Keratinocyte (primary cell): ENCODE measurements at regions not wholly inside any gene's neighbourhood (a gene's known extent, or its start where the extent isn't known, plus 50 kb on each side); places are given as distances from the start of the nearest gene placed in this dataset.
"Not testable (repeated sequence)": the region's sequence is repeated elsewhere in the genome, so short reads cannot be mapped to it uniquely, and the experiment has no call there.

Experiments used
- DNase-seq: peaks from one replicate; pipeline ENCODE4 v3.0.0-alpha.2; 2011; ENCODE audit warnings: low read depth, missing footprints, low spot score
- FAIRE-seq: peaks from 2 replicates; lab custom pipeline; 2011; peaks lifted over from hg19 to GRCh38; lab: Jason Lieb, UNC
- H2AFZ ChIP-seq: 2 replicates; pipeline ENCODE4 v1.6.0; 2012; ENCODE audit warnings: low read length, control low read depth, inconsistent platforms; ENCODE audit not compliant: control insufficient read depth
- H3K27ac ChIP-seq: 2 replicates; pipeline ENCODE4 v1.5.1; 2011; ENCODE audit warnings: low read length; ENCODE audit not compliant: control insufficient read depth, insufficient read depth
- H3K27me3 ChIP-seq: 3 replicates; pipeline ENCODE4 v1.6.0; 2011; ENCODE audit warnings: low read length; ENCODE audit not compliant: control insufficient read depth, insufficient read depth; ENCODE audit errors: extremely low read depth
- H3K36me3 ChIP-seq, 2 experiments: 2 replicates in 1 of 2; 3 replicates in 1 of 2; pipeline ENCODE4 v1.5.1; 2011; ENCODE audit warnings: low read length in 2 of 2, mild to moderate bottlenecking in 1 of 2; ENCODE audit not compliant: control insufficient read depth in 2 of 2, insufficient read depth in 2 of 2; ENCODE audit errors: extremely low read depth in 1 of 2
- H3K4me1 ChIP-seq: 3 replicates; pipeline ENCODE4 v1.5.1; 2011; ENCODE audit warnings: low read length; ENCODE audit not compliant: control insufficient read depth, insufficient read depth; ENCODE audit errors: extremely low read depth
- H3K4me2 ChIP-seq: 3 replicates; pipeline ENCODE4 v1.6.0; 2011; ENCODE audit warnings: low read depth, low read length; ENCODE audit not compliant: control insufficient read depth, insufficient read depth; ENCODE audit errors: extremely low read depth
- H3K4me3 ChIP-seq, 3 experiments: fragments of 200-600 bp in 1 of 3; sonication (generic) in 1 of 3; 2 replicates in 2 of 3; 3 replicates in 1 of 3; pipeline ENCODE4 v1.5.1; 2011 to 2016; ENCODE audit warnings: low read length in 3 of 3, mild to moderate bottlenecking in 3 of 3, control low read depth in 2 of 3, inconsistent platforms in 1 of 3, low read depth in 1 of 3, mixed read lengths in 1 of 3, mixed run types in 1 of 3, moderate library complexity in 1 of 3; ENCODE audit not compliant: control insufficient read depth in 2 of 3, insufficient read depth in 2 of 3; ENCODE audit errors: extremely low read depth in 1 of 3
- H3K79me2 ChIP-seq: 2 replicates; pipeline ENCODE4 v1.6.0; 2012; ENCODE audit warnings: low read length; ENCODE audit not compliant: control insufficient read depth, insufficient read depth
- H3K9ac ChIP-seq: 3 replicates; pipeline ENCODE4 v1.6.0; 2011; ENCODE audit warnings: low read length; ENCODE audit not compliant: control insufficient read depth, insufficient read depth; ENCODE audit errors: extremely low read depth
- H3K9me1 ChIP-seq: 3 replicates; pipeline ENCODE4 v1.6.0; 2011; ENCODE audit warnings: low read length; ENCODE audit not compliant: control insufficient read depth, insufficient read depth; ENCODE audit errors: extremely low read depth
- H3K9me3 ChIP-seq: 2 replicates; pipeline ENCODE4 v1.5.1; 2012; ENCODE audit warnings: low read depth, low read length; ENCODE audit not compliant: control insufficient read depth
- H4K20me1 ChIP-seq: 3 replicates; pipeline ENCODE4 v1.6.0; 2011; ENCODE audit warnings: low read length; ENCODE audit not compliant: control insufficient read depth, insufficient read depth; ENCODE audit errors: extremely low read depth
- CTCF ChIP-seq, 3 experiments: IDR thresholded peaks in 1 of 3; conservative IDR thresholded peaks in 1 of 3; optimal IDR thresholded peaks in 1 of 3; 2 replicates in 2 of 3; 3 replicates in 1 of 3; pipeline versions ENCODE3 to v1.5.1; 2011; ENCODE audit warnings: low read length in 3 of 3, mild to moderate bottlenecking in 3 of 3, moderate library complexity in 2 of 3, control low read depth in 1 of 3, inconsistent platforms in 1 of 3; ENCODE audit not compliant: insufficient read depth in 2 of 3; ENCODE audit errors: extremely low read depth in 1 of 3
- EZH2 ChIP-seq: IDR thresholded peaks from one replicate; pipeline ENCODE4 v1.6.1; 2012; ENCODE audit warnings: inconsistent platforms, mild to moderate bottlenecking, low read length, moderate library complexity
- dilution Hi-C: fragments of 300-500 bp; cut with MboI; formaldehyde crosslinking; loops from one replicate; pipeline ENCODE4 v1.7.0; 2020; ENCODE audit warnings: low sequenced_read_pairs; ENCODE audit not compliant: extremely low pct_ligation_motif_present

GRCh38 chr1:148333875-148334338 lies 149.2 kb downstream of the PPIAL4G start:
- FAIRE-seq (no peak), DNase-seq (no peak)
- TF ChIP-seq EZH2 (no peak), CTCF (optimal IDR thresholded peaks at IDR 0.05 in 1 of 3, IDR thresholded peaks at IDR 0.05 in 1 of 3, conservative IDR thresholded peaks at IDR 0.05 in 1 of 3; ENCODE audit: extremely low read depth in 1 of 3, insufficient read depth in 2 of 3, low read length in 3 of 3) (no peak)
- H2AFZ ChIP-seq, result peak overlapping the region; percentile 74
- peaks cover 15% of the 10 kb centered on the region for H3K4me1 ChIP-seq
- H3K27ac ChIP-seq, result peak overlapping the region; percentile 100
- H3K27me3 ChIP-seq, result no peaks in the 10 kb centered on the region
- dilution Hi-C loops, result no loop called here
- H3K9me1 ChIP-seq, result no peaks in the 10 kb centered on the region
- no peaks in the 10 kb centered on the region for H3K79me2 ChIP-seq
- H3K36me3 ChIP-seq, result no peaks in the 10 kb centered on the region
- H4K20me1 ChIP-seq, result no peaks in the 10 kb centered on the region
- peak overlapping the region; percentile 100 for H3K9ac ChIP-seq
- H3K4me3 ChIP-seq, result peak overlapping the region; percentile 39 to 77 (median 59)
- no peaks in the 10 kb centered on the region for H3K9me3 ChIP-seq
- peak overlapping the region; percentile 89 for H3K4me2 ChIP-seq

GRCh38 chr1:148328884-148329283 lies 154.2 kb downstream of the PPIAL4G start:
- H3K79me2 ChIP-seq, result no peaks in the 10 kb centered on the region
- no peak overlapping the region for H3K27ac ChIP-seq
- no peak overlapping the region for H3K4me2 ChIP-seq
- no peaks in the 10 kb centered on the region for H3K9me3 ChIP-seq
- DNase-seq (no peak), FAIRE-seq (no peak)
- dilution Hi-C loops, result no loop called here
- no peak overlapping the region for H3K9ac ChIP-seq
- no peak overlapping the region for H3K4me3 ChIP-seq
- H3K36me3 ChIP-seq, result no peaks in the 10 kb centered on the region
- no peaks in the 10 kb centered on the region for H4K20me1 ChIP-seq
- H2AFZ ChIP-seq, result no peak overlapping the region
- H3K9me1 ChIP-seq, result no peaks in the 10 kb centered on the region
- no peaks in the 10 kb centered on the region for H3K27me3 ChIP-seq
- H3K4me1 ChIP-seq, result peaks cover 5% of the 10 kb centered on the region
- TF ChIP-seq CTCF (optimal IDR thresholded peaks at IDR 0.05 in 1 of 3, IDR thresholded peaks at IDR 0.05 in 1 of 3, conservative IDR thresholded peaks at IDR 0.05 in 1 of 3; ENCODE audit: extremely low read depth in 1 of 3, insufficient read depth in 2 of 3, low read length in 3 of 3), result no peak
- TF ChIP-seq EZH2, result no peak

GRCh38 chr1:148325031-148325430 lies 158.1 kb downstream of the PPIAL4G start:
- H3K27me3 ChIP-seq, H3K4me3 ChIP-seq, H2AFZ ChIP-seq, DNase-seq, H3K79me2 ChIP-seq, H3K36me3 ChIP-seq, H4K20me1 ChIP-seq, H3K27ac ChIP-seq, H3K9ac ChIP-seq, H3K4me2 ChIP-seq, H3K9me3 ChIP-seq, H3K9me1 ChIP-seq, FAIRE-seq, dilution Hi-C loops, H3K4me1 ChIP-seq: not testable (repeated sequence)

- DNase-seq, H3K4me1 ChIP-seq, H4K20me1 ChIP-seq, H3K79me2 ChIP-seq, dilution Hi-C loops, FAIRE-seq, H3K4me3 ChIP-seq, H3K9me3 ChIP-seq, H3K9ac ChIP-seq, H3K4me2 ChIP-seq, H3K27me3 ChIP-seq, H3K9me1 ChIP-seq, H3K36me3 ChIP-seq, H2AFZ ChIP-seq, H3K27ac ChIP-seq: not testable (repeated sequence)
Measured at GRCh38 chr1:148324465-148324864, 158.6 kb downstream of the PPIAL4G start.
